NCI-H345 (cell line): ENCODE measurements at regions not wholly inside any gene's neighbourhood (a gene's known extent, or its start where the extent isn't known, plus 50 kb on each side); places are given as distances from the start of the nearest gene placed in this dataset.

Experiments used
- DNase-seq: peaks from one replicate; lab custom pipeline; 2025; lab: John Stamatoyannopoulos, UW

- no peak for DNase-seq
These were observed 545.9 kb upstream of the RIOK2 start for GRCh38 chr5:97728920-97729319.

GRCh38 chr5:97729938-97730337 is 546.9 kb upstream of the RIOK2 start:
- DNase-seq: no peak

DNA sequence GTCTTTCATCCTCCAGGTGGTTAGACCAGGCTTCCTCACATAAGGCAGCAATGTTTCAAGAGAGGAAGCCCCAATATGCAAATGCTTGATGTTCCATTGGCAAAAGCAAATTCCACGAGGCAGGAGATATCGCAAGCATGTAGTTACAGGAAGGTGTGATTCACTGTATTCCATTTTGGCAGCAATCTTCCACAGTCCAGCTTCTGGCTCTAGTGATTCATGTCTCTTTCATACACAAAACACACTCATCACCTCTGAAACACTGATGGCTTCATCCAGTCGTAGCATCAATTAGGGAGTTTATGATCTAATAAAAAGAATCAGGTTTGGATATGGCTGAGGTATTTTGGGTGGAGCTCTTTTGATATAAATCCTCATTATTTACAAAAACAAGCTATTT is 552.2 kb upstream of the RIOK2 start:
- DNase-seq: no peak

DNA sequence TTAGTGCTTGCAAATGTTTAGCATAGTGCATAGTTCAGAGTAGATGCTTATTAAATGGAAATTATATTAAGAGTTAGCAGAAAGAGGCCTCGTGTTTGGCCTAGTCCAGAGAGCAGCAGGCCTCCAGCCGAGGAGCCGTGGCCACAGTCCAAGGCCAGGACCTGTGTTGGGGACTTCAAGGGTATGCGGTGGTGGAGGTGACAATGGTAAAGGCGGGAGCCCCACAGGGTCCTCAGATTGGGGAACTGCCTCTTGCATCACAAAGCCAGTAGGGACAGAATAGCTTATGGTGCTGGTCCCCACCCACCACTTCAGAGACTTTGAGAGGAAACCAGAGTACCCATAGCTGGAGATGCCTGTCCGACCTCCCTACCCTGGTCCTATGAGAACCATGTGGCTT is 554.6 kb upstream of the RIOK2 start:
- no peak for DNase-seq

GRCh38 chr5:97745817-97746216 is 562.8 kb upstream of the RIOK2 start:
- DNase-seq: no peak

DNA sequence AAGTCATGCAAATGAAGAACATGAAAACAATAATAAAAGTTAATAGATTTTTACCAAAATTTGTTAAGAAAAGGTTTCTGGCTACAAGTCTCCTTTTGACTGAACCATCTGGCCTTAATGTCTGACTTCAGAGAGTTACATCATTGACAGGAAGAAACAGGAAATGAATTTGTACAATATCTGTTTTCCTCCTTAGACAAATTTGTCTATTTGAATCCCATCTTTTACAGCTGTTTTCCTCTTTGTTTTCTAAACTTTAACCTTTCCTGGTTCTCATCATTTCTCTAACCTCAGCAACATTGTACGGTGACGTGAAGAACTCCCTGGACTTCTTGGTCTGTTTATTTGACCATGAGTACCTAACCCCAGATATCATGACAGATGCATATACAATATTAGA is 567.5 kb upstream of the RIOK2 start:
- no peak for DNase-seq

- DNase-seq: no peak
These were observed 568.5 kb upstream of the RIOK2 start for GRCh38 chr5:97751540-97751939.

DNA sequence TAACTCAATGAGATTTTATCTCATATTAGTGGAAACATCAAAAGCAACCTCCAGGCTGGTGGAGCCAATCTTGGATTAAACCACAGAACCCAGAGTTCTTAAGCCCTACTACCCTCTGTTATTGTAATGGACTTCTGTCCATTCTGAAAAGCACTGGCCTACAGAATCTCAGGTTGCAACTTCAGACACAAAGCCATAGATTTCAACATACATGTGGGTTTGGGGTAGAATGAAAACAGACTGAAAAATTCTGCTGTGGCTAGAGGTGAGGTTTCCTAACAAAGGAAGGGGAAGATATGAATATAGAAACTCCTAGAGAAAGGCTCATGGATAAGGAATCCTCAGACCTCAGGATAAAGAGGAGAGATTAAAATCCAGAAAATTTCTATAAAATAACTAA is 569.8 kb upstream of the RIOK2 start:
- DNase-seq: no peak

DNA sequence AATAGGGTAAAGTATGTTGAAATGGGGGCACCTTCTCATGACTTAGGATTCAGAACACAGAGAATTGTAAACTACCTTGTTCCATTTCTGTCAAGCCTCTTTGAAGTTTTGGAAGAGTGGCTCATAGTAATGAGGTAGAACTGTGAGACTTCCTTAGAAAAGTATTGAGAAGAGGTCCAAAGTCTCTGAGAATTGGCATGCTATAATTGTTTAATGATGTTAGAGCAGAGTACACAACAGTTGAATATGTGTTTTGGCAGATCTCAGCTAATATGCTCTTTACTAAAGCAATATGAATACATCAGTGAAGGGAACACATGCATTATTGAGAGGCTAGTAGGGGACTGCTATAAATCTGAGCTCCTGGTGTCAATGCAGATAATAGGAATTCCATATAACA is 579.4 kb upstream of the RIOK2 start:
- no peak for DNase-seq

GRCh38 chr5:97764700-97765099 is 581.7 kb upstream of the RIOK2 start:
- DNase-seq: no peak

GRCh38 chr5:97778451-97778850 is 595.4 kb upstream of the RIOK2 start:
- no peak for DNase-seq

DNA sequence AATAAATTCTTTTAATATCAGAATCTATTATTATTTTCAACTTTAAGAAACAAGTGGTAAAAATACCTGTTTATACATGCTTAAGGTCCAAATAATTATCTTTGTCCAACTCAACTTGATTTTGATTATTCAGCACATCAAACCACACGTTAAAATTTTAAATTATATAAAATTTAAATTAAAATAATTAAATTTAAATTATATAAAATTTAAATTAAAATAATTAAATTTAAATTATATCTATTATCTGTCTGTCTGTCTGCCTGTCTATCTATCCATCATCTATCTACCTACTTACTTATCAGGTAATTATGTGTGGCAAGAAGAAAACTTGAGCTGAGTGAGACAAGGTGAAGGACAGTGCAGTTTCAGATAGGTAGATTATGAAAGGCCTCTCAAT is 605.3 kb upstream of the RIOK2 start:
- DNase-seq: no peak

GRCh38 chr5:97797994-97798451 is 615.0 kb upstream of the RIOK2 start:
- no peak for DNase-seq

DNA sequence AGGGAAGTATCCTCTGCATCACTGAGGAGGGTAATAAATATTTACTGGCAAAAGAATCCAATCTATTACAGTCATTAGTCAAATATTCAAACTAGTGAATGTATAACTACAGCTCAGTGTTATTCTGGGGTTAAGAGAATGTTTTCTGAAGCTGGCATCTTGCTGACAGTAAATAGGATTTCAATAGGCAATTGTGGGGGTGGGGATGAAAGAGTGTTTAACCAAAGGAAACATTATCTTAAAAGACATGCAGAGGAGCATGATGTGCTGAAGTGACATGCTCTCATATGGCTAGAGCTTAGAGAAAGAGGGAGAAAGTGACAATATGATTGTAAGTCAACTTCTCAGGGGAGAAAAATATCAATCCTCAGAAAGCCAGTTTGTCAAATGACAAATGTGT is 618.4 kb upstream of the RIOK2 start:
- no peak for DNase-seq

DNA sequence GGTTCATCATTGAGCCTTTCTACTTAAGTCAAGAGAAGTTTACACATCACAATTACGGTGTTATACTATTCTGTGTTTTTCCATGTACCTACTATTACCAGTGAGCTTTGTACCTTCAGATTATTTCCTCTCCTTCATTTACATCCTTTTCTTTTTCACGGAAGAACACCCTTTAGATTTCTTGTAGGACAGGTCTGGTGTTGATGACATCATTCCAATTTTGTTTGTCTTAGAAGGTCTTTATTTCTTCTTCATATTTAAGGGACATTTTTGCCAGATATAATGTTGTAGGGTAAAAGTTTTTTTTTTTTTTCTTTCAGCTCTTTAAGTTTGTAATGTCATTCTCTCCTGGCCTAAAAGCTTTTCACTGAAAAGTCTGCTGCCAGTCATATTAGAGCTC is 637.1 kb upstream of the RIOK2 start:
- DNase-seq: no peak

DNA sequence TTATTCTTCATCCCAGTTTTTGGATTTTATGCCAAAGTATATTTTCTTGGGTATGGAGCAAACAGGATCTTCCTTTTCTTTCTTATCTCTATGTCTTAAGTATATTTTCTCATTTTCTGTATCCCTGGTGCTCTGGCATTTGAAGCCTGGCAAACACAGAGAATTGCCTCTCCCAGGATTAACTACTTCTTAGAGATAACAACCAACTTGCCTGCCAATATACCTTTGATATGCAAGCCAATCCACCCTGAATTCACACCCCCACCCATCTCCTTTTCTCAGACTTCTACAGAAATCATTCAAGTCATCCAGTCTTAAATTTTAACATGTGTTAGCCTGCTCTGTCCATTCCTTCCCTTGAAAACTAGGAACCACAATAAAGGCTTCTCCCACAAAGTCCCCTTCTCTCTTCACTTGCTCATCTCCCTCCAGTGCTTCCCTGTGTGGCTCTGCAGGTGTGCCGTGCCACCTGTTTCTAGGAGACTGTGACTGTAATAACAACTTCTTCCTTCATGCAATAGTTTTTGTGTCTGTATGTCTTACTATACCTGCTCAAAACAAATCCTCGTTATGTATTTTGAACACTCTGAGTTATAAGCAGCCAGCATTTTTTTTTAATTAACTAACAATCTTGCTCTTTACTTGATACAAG is 649.7 kb upstream of the RIOK2 start:
- DNase-seq: no peak

DNA sequence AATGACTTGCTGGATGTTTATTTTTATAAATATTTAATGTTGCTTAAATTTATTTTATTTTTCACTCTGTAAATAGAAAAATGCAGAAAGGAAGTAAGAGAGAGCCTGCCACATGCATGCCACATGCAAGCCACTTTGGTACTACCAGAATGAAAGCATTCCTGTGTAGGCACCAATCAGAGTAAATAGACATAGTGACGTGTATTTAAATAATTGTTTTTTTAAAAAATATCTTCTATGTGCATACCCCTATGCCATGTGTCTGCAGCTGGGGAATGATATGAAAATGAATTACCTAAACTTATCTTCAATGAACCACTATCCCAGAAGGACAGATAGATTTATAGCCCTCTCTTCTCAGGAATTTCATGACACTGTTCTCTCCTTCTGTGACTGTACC is 651.5 kb upstream of the RIOK2 start:
- no peak for DNase-seq

GRCh38 chr5:97835112-97835511 is 652.1 kb upstream of the RIOK2 start:
- DNase-seq: no peak

- DNase-seq: no peak
These were observed 653.8 kb upstream of the RIOK2 start for GRCh38 chr5:97836816-97837215.

DNA sequence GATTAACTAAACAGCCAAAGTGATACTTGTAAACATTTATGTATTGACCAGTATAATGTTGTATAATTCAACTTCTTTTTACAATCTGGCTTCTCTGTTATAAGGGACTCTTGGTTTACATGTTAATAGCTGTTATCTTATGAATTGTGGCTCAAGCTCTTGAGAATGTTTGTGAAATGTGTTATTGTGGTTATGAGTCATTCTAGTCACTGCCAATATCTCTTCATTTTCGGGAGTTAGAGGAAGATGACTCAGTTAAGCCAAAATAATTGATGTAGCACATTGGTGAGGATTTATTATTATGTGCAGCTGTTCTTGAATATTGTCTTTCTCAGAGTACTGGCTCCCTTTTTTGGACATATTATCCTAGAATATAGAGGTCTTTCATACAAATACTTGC is 655.2 kb upstream of the RIOK2 start:
- DNase-seq: no peak

DNA sequence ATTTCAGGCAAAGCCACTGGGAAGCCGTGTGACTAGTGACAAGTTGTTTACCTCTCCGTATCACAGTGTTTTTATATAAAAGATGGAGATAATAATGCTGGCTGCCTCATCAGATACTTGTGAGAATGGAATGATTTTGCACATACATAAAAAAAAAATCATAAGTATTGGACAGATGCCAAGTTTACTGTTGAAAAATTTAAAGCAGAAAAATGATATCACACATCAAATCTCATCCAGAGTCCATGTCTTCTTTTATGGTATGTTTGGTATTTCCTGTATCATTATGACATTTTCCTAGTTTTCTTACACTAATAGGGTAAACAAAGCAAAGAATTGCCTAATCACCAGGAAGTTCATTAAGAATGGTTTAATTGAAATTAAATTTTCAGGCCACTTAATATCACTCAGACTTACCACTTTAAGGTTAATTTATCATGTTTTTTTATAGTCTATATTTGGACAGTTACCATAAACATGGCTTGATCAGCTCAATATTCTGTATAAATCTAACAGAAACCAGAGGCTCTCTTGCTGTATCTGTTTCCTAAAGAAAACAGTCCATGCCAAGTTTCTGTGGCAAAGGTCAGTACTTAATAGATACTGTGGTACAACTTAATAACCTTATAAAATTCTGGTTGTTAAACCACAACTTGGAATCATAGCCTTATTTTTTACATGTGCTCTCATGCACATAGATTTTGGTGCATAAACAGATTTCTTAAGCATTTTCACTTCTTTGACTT is 656.5 kb upstream of the RIOK2 start:
- no peak for DNase-seq

- DNase-seq: no peak
These were observed 657.6 kb upstream of the RIOK2 start for GRCh38 chr5:97840643-97841042.

GRCh38 chr5:97842687-97843086 is 659.6 kb upstream of the RIOK2 start:
- no peak for DNase-seq

- DNase-seq: no peak
These were observed 661.8 kb upstream of the RIOK2 start for GRCh38 chr5:97844797-97845196.
